HCT116 (cell line): ENCODE measurements at regions not wholly inside any gene's neighbourhood (a gene's known extent, or its start where the extent isn't known, plus 50 kb on each side); places are given as distances from the start of the nearest gene placed in this dataset.

Experiments
- ATAC-seq: fragments of 200-7000 bp; cut with Tn5 transposase; 2 replicates; pipeline ENCODE4 v1.9.1; 2020; ENCODE audit warnings: mild to moderate bottlenecking, moderate library complexity
- BruUV-seq: library from RNA; stranded (reverse); fragments of 400-500 nt; replicated peaks from 2 replicates; lab custom pipeline; 2021; lab: Mats Ljungman, UMichigan
- CTCF ChIA-PET: fragments of 300-600 bp; sonication (Branson Sonifier 250); formaldehyde crosslinking; loops from one replicate; lab custom pipeline; 2021; ENCODE audit warnings: antibody characterized with exemption; lab: Charles Lee
- POLR2A ChIA-PET: fragments of 300-600, 350-600 bp; sonication (Branson Sonifier 250); formaldehyde crosslinking; loops from one replicate; lab custom pipeline; 2021; ENCODE audit warnings: antibody characterized with exemption; lab: Charles Lee
- RAD21 ChIA-PET, 2 experiments: fragments of 300-600 bp; sonication (Branson Sonifier 250); formaldehyde crosslinking; loops; one replicate each; lab custom pipeline; 2023; ENCODE audit warnings: low total read pairs in 2 of 2; ENCODE audit not compliant: uncharacterized antibody in 2 of 2, unreplicated experiment in 2 of 2, low non-redundant PET in 1 of 2; lab: Charles Lee
- DNase-seq: peaks from one replicate; pipeline ENCODE4 v3.0.0-alpha.2; 2010; ENCODE audit warnings: low read depth, low spot score
- H2AFZ ChIP-seq: fragments of 200-600 bp; shearing (Covaris generic), sonication (generic); 2 replicates; pipeline ENCODE4 v1.6.1; 2017; ENCODE audit warnings: low read depth, mixed run types, mixed read lengths, antibody characterized with exemption, low read length; ENCODE audit not compliant: poor library complexity, severe bottlenecking
- H3K27ac ChIP-seq: 2 replicates; pipeline ENCODE4 v1.5.1; 2012; ENCODE audit warnings: low read depth, low read length
- H3K27me3 ChIP-seq: fragments of 200-600 bp; sonication (generic); 2 replicates; pipeline ENCODE4 v1.6.1; 2016; ENCODE audit warnings: mixed run types, low read length, mixed read lengths; ENCODE audit not compliant: insufficient read depth
- H3K36me3 ChIP-seq, 2 experiments: fragments of 200-500 bp in 1 of 2; fragments of 200-600 bp in 1 of 2; sonication (Bioruptor generic) in 1 of 2; sonication (generic) in 1 of 2; 2 replicates each; pipeline versions ENCODE4 v1.5.1 to v1.6.1; 2014 to 2016; ENCODE audit warnings: low read length in 2 of 2, inconsistent platforms in 1 of 2, mixed read lengths in 1 of 2, mixed run types in 1 of 2; ENCODE audit not compliant: insufficient read depth in 2 of 2, control insufficient read depth in 1 of 2
- H3K4me1 ChIP-seq, 2 experiments: fragments of 200-600 bp in 1 of 2; sonication (generic) in 1 of 2; 2 replicates each; pipeline versions ENCODE4 v1.5.1 to v1.6.1; 2012 to 2017; ENCODE audit warnings: low read length in 2 of 2, inconsistent platforms in 1 of 2, mild to moderate bottlenecking in 1 of 2, mixed read lengths in 1 of 2, mixed run types in 1 of 2, moderate library complexity in 1 of 2; ENCODE audit not compliant: insufficient read depth in 2 of 2, control insufficient read depth in 1 of 2
- H3K4me2 ChIP-seq: fragments of 200-600 bp; sonication (generic); 2 replicates; pipeline ENCODE4 v1.6.1; 2017; ENCODE audit warnings: mixed run types, low read length, mixed read lengths
- H3K4me3 ChIP-seq, 2 experiments: fragments of 200-600 bp in 1 of 2; sonication (generic) in 1 of 2; replicated peaks in 1 of 2; 2 replicates each; pipeline ENCODE4 v1.5.1; 2011 to 2016; ENCODE audit warnings: low read length in 2 of 2, control low read depth in 1 of 2, low read depth in 1 of 2, mild to moderate bottlenecking in 1 of 2, mixed read lengths in 1 of 2, mixed run types in 1 of 2
- H3K79me2 ChIP-seq: fragments of 200-600 bp; sonication (generic); 2 replicates; pipeline ENCODE4 v1.6.1; 2017; ENCODE audit warnings: mild to moderate bottlenecking, mixed run types, low read length, moderate library complexity, mixed read lengths; ENCODE audit not compliant: insufficient read depth
- H3K9ac ChIP-seq: fragments of 200-600 bp; sonication (generic); 2 replicates; pipeline ENCODE4 v1.6.1; 2016; ENCODE audit warnings: low read length, mixed read lengths
- H3K9me2 ChIP-seq: fragments of 200-600 bp; sonication (generic), shearing (Covaris generic); 2 replicates; pipeline ENCODE4 v1.6.1; 2017; ENCODE audit warnings: mixed run types, mild to moderate bottlenecking, moderate library complexity; ENCODE audit not compliant: insufficient read depth
- H3K9me3 ChIP-seq, 2 experiments: fragments of 200-500 bp in 1 of 2; fragments of 200-600 bp in 1 of 2; sonication (Bioruptor generic) in 1 of 2; sonication (generic) in 1 of 2; 2 replicates each; pipeline ENCODE4 v1.6.1; 2014 to 2017; ENCODE audit warnings: low read length in 2 of 2, mixed read lengths in 2 of 2, inconsistent platforms in 1 of 2, low read depth in 1 of 2, mild to moderate bottlenecking in 1 of 2, mixed run types in 1 of 2, moderate library complexity in 1 of 2; ENCODE audit not compliant: control insufficient read depth in 1 of 2, insufficient read depth in 1 of 2
- H4K20me1 ChIP-seq: fragments of 200-600 bp; sonication (generic), shearing (Covaris generic); 2 replicates; pipeline ENCODE4 v1.6.1; 2017; ENCODE audit warnings: mixed run types, mild to moderate bottlenecking, moderate library complexity; ENCODE audit not compliant: insufficient read depth
- CEBPB ChIP-seq: IDR thresholded peaks from 2 replicates; pipeline ENCODE4 v1.6.1; 2012; ENCODE audit warnings: low read depth
- EZH2 ChIP-seq: fragments of 200-600 bp; sonication (generic); IDR thresholded peaks from 2 replicates; pipeline ENCODE4 v1.6.1; 2017; ENCODE audit warnings: antibody characterized with exemption, mixed run types
- POLR2AphosphoS5 ChIP-seq: IDR thresholded peaks from 2 replicates; pipeline ENCODE4 v1.6.1; 2011; ENCODE audit warnings: mild to moderate bottlenecking, low read depth, low read length, moderate library complexity
- SRF ChIP-seq: IDR thresholded peaks from 2 replicates; pipeline ENCODE4 v1.6.1; 2012; ENCODE audit warnings: low read depth
- TCF7L2 ChIP-seq: IDR thresholded peaks from 2 replicates; pipeline ENCODE4 v1.7.0; 2011; ENCODE audit warnings: borderline replicate concordance, inconsistent platforms; ENCODE audit not compliant: insufficient read depth, insufficient read length; ENCODE audit errors: extremely low read depth
- intact Hi-C: fragments of 100-400 bp; cut with micrococcal nuclease; formaldehyde crosslinking; loops from 2 replicates; pipeline ENCODE4 v1.10.0; 2022
- TF ChIP-seq, protein P1 (sequence below): IDR thresholded peaks from 2 replicates; pipeline ENCODE4 v1.6.1; 2012
- TF ChIP-seq, protein P2 (sequence below): IDR thresholded peaks from 2 replicates; pipeline ENCODE4 v1.6.1; 2012; ENCODE audit warnings: low read depth

DNA sequence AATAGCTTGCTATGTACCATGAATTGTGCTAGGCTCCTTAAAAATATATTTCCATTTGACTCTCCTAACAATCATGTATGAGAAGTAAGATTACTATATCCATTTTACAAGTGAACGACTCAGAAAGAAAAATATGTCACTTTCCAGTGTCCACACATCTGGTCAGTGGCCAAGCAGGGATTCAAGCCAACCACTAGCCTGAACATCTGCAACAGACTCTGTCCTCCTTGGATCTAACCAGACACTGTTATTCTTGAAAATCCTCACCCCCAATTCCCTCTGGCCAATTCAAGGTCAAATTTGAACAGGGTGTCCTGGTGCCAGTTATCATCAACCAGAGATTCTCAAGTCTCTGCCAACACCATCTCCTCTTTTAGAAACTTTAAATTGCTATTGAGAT is 344.1 kb upstream of the WWC1 start:
- no peaks in the 10 kb centered on the region for H3K9me3 ChIP-seq
- RAD21 ChIA-PET: no interaction called here

More for the DNA sequence above, 344.1 kb upstream of the WWC1 start:
- no peak overlapping the region for H3K27ac ChIP-seq
- H3K79me2 ChIP-seq: no peaks in the 10 kb centered on the region
- no peak overlapping the region for H2AFZ ChIP-seq
- no peaks in the 10 kb centered on the region for H4K20me1 ChIP-seq
- no peak for ATAC-seq
- no peaks in the 10 kb centered on the region for H3K4me1 ChIP-seq
- no peak overlapping the region for H3K4me2 ChIP-seq
- H3K27me3 ChIP-seq: peaks cover 64% of the 10 kb centered on the region
- no TSS peak for BruUV-seq
- H3K9me2 ChIP-seq: no peaks in the 10 kb centered on the region
- no peak for TF ChIP-seq CEBPB
- TF ChIP-seq, protein P1, sequence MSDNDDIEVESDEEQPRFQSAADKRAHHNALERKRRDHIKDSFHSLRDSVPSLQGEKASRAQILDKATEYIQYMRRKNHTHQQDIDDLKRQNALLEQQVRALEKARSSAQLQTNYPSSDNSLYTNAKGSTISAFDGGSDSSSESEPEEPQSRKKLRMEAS: no peak
- no peak for TF ChIP-seq TCF7L2
- TF ChIP-seq, protein P2, sequence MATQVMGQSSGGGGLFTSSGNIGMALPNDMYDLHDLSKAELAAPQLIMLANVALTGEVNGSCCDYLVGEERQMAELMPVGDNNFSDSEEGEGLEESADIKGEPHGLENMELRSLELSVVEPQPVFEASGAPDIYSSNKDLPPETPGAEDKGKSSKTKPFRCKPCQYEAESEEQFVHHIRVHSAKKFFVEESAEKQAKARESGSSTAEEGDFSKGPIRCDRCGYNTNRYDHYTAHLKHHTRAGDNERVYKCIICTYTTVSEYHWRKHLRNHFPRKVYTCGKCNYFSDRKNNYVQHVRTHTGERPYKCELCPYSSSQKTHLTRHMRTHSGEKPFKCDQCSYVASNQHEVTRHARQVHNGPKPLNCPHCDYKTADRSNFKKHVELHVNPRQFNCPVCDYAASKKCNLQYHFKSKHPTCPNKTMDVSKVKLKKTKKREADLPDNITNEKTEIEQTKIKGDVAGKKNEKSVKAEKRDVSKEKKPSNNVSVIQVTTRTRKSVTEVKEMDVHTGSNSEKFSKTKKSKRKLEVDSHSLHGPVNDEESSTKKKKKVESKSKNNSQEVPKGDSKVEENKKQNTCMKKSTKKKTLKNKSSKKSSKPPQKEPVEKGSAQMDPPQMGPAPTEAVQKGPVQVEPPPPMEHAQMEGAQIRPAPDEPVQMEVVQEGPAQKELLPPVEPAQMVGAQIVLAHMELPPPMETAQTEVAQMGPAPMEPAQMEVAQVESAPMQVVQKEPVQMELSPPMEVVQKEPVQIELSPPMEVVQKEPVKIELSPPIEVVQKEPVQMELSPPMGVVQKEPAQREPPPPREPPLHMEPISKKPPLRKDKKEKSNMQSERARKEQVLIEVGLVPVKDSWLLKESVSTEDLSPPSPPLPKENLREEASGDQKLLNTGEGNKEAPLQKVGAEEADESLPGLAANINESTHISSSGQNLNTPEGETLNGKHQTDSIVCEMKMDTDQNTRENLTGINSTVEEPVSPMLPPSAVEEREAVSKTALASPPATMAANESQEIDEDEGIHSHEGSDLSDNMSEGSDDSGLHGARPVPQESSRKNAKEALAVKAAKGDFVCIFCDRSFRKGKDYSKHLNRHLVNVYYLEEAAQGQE: no peak
- no peak for TF ChIP-seq SRF
- no peak for TF ChIP-seq EZH2
- no peak for TF ChIP-seq POLR2AphosphoS5
- ChIA-PET CTCF (no interaction called here), POLR2A (no interaction called here)
- no peaks in the 10 kb centered on the region for H3K36me3 ChIP-seq
- DNase-seq: no peak
- no peak overlapping the region for H3K4me3 ChIP-seq
- intact Hi-C loops: no loop called here
- no peak overlapping the region for H3K9ac ChIP-seq
